AG04449 (cell line): ENCODE measurements at regions not wholly inside any gene's neighbourhood (a gene's known extent, or its start where the extent isn't known, plus 50 kb on each side); places are given as distances from the start of the nearest gene placed in this dataset.

ENCODE experiments used
- CTCF ChIA-PET: fragments of 350-600 bp; formaldehyde crosslinking; extraction: SDS; loops from one replicate; lab custom pipeline; 2021; ENCODE audit warnings: antibody characterized with exemption; lab: Yijun Ruan, JAX
- POLR2A ChIA-PET: fragments of 400-600, 350-600 bp; formaldehyde crosslinking; extraction: SDS; loops from one replicate; lab custom pipeline; 2020; ENCODE audit warnings: antibody characterized with exemption, inconsistent platforms; lab: Yijun Ruan, JAX
- DNase-seq: peaks from one replicate; pipeline ENCODE4 v3.0.0-alpha.2; 2010; ENCODE audit warnings: low read depth, low spot score
- H3K4me3 ChIP-seq: 2 replicates; pipeline ENCODE4 v1.5.1; 2011; ENCODE audit warnings: low read depth, mild to moderate bottlenecking, control low read depth, low read length
- CTCF ChIP-seq: IDR thresholded peaks from one replicate; pipeline ENCODE4 v1.5.1; 2011; ENCODE audit warnings: mild to moderate bottlenecking, moderate library complexity, low read length, control low read depth, inconsistent platforms; ENCODE audit not compliant: insufficient read depth; ENCODE audit errors: missing control alignments

- ChIA-PET POLR2A (no interaction called here), CTCF (no interaction called here)
- DNase-seq, result no peak
- no peak overlapping the region for H3K4me3 ChIP-seq
- TF ChIP-seq CTCF, result no peak
Measured at GRCh38 chr3:118077332-118077731, 957.3 kb downstream of the IGSF11 start.

- TF ChIP-seq CTCF, result no peak
- POLR2A ChIA-PET, result no interaction called here
- DNase-seq, result no peak
- CTCF ChIA-PET, result no interaction called here
- no peak overlapping the region for H3K4me3 ChIP-seq
Measured at GRCh38 chr3:118080889-118081288, 953.8 kb downstream of the IGSF11 start.

GRCh38 chr3:118088696-118089095 lies 946.0 kb downstream of the IGSF11 start:
- H3K4me3 ChIP-seq, result no peak overlapping the region
- CTCF ChIA-PET, result no interaction called here
- no peak for DNase-seq
- POLR2A ChIA-PET, result no interaction called here
- no peak for TF ChIP-seq CTCF

- no peak overlapping the region for H3K4me3 ChIP-seq
- ChIA-PET CTCF (no interaction called here), POLR2A (no interaction called here)
- DNase-seq, result peak; percentile 9
- no peak for TF ChIP-seq CTCF
Measured at GRCh38 chr3:118089563-118089962, 945.1 kb downstream of the IGSF11 start.

GRCh38 chr3:118097226-118097625 lies 937.4 kb downstream of the IGSF11 start:
- POLR2A ChIA-PET, result no interaction called here
- CTCF ChIA-PET, result no interaction called here
- no peak for TF ChIP-seq CTCF
- DNase-seq, result no peak
- no peak overlapping the region for H3K4me3 ChIP-seq

- ChIA-PET POLR2A (no interaction called here), CTCF (no interaction called here)
- DNase-seq, result no peak
- TF ChIP-seq CTCF, result no peak
- H3K4me3 ChIP-seq, result no peak overlapping the region
Measured at GRCh38 chr3:118097660-118098059, 937.0 kb downstream of the IGSF11 start.

GRCh38 chr3:118098827-118099226 lies 935.8 kb downstream of the IGSF11 start:
- TF ChIP-seq CTCF, result no peak
- H3K4me3 ChIP-seq, result no peak overlapping the region
- DNase-seq, result no peak
- ChIA-PET POLR2A (no interaction called here), CTCF (no interaction called here)
